Adrenal gland (tissue), 5 donors: ENCODE measurements at regions not wholly inside any gene's neighbourhood (a gene's known extent, or its start where the extent isn't known, plus 50 kb on each side); places are given as distances from the start of the nearest gene placed in this dataset.

Experiments
- POLR2A ChIP-seq, 2 donors: fragments of 450-650 bp; IDR thresholded peaks; one replicate each; pipeline ENCODE4 v1.6.1; 2017; ENCODE audit warnings: antibody characterized with exemption in 2 of 2, mild to moderate bottlenecking in 2 of 2, moderate library complexity in 1 of 2
- TF ChIP-seq, protein P1 (sequence below), 6 experiments: fragments of 450-650 bp in 4 of 6; fragments of 200-600 bp in 2 of 6; sonication (generic) in 1 of 6; IDR thresholded peaks; 1 replicate in 5 of 6; 2 replicates in 1 of 6; pipeline versions ENCODE4 v1.5.1 to v1.8.0; 2016 to 2021; ENCODE audit warnings: antibody characterized with exemption in 6 of 6, mild to moderate bottlenecking in 2 of 6, moderate library complexity in 1 of 6
- donor health status: DM: no; HTN: no; CAD: no.

DNA sequence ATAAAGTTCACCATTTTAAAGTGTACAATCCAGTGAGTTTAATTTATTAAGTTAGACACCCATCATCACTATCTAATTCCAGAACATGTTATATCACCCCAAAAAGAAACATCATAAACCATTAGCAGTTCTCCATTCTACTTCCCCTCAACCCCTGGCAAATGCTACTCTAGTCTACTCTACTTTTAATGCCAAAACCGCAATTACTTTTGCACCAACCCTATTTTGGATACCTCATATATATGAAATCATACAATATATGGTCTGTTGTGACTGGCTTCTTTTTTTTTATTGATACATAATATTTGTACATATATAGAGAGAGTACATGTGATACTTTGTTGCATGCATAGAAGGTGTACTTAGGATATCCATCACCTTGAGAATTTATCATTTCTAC lies 190.5 kb upstream of the RARB start:
- TF ChIP-seq, protein P1, sequence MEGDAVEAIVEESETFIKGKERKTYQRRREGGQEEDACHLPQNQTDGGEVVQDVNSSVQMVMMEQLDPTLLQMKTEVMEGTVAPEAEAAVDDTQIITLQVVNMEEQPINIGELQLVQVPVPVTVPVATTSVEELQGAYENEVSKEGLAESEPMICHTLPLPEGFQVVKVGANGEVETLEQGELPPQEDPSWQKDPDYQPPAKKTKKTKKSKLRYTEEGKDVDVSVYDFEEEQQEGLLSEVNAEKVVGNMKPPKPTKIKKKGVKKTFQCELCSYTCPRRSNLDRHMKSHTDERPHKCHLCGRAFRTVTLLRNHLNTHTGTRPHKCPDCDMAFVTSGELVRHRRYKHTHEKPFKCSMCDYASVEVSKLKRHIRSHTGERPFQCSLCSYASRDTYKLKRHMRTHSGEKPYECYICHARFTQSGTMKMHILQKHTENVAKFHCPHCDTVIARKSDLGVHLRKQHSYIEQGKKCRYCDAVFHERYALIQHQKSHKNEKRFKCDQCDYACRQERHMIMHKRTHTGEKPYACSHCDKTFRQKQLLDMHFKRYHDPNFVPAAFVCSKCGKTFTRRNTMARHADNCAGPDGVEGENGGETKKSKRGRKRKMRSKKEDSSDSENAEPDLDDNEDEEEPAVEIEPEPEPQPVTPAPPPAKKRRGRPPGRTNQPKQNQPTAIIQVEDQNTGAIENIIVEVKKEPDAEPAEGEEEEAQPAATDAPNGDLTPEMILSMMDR (IDR thresholded peaks at IDR 0.05), result no peak
- no peak for TF ChIP-seq POLR2A (IDR thresholded peaks at IDR 0.05)
